ENCODE measurements at regions not wholly inside any gene's neighbourhood (a gene's known extent, or its start where the extent isn't known, plus 50 kb on each side); places are given as distances from the start of the nearest gene placed in this dataset.

DNA sequence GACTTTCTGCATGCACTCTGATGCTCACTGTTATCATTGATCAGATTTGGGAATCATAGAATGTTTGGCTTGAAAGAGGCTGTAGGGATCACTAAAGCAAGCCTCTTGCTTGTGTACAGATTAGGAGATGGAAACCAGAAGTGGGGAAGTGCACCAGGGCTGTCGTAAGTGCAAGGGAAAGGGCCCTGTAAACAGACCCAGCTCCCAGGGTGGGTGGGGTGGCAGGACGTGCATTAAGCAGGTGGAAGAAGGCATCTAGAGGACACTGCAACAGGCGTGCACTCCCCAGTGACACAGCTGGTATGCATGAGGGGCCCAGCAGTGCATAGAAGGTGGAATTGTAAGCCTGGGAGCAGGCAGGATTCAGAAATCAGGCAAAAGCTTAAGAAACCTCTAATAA, 58.0 kb upstream of the SLC7A14 start:
- no peak for DNase-seq

GRCh38 chr3:170642882-170643601, 57.2 kb upstream of the SLC7A14 start:
- no peak for DNase-seq

DNA sequence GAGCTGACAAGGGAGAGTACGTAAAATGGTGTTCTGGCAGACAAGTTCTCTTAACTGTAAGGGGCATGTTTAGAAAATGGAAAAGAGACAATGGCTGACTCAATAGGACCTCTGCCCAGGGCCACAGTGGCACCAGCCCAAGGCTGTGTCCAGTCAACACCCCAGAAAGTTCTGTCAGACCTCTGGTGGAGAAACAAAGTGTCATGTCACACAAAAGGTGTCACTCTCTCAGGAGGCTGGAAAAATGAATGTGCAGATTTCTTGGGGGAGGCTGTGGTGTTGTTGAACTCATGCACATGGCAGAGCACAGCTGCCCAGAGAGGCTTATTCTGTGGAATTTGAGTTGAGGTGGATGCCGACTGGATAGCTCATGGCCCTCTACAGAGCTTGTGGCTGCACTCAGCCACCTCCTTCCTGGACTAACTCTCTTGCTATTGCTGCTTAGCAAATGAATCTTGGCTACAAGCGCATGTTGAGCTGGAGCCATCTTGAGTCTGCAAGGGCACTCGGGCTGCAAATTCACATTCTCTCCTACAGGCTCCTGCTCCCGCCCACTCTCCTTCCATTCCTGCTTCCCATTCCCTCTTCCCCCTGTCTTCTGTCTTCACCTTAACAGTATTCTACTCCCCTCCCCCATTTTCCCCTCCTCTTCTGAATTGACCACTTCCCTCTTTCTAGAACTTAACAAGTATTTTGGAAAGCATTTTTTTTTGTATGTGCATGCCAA, 55.8 kb upstream of the SLC7A14 start:
- no peak for DNase-seq

DNA sequence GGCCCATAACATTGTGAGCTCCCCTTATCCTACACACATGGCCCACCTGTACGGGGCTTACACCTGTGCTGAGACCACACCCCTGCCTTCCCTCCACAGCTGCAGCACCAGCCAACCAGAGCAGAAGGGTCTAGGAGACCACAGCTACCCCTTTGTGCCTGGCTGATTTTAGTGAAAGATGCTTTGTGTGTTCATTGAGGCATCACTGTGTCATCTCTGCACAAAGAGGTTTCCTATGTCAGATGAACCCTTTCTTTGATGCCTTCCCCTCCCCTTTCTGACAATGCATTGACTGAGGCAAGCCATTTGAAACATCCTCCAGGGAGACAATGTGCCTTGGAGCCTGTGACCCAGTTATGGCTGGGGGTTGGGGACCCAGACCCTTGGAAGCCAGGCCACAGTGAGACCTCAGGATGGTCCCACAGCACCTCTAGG, 54.9 kb upstream of the SLC7A14 start:
- no peak for DNase-seq

GRCh38 chr3:170638988-170639387, 53.1 kb upstream of the SLC7A14 start:
- DNase-seq = no peak

DNA sequence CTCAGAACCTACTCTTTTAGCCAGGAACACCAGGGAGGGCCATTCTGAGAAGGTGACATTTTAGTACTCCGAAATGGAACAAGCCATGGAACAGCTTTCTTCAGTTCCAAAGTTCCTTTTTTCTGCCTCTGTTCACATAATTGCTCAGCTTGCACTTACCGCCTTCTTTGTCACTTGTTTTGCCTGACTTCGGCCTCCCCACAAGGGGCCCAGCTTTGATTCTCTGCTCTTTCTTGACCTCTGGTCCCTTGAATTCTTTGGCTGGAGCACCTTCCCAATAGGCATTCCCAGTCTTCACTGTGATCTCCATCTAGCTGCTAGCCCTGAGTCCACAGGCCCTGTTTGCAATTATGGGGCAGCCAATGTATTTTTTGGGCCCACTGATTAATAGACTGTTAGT, 51.4 kb upstream of the SLC7A14 start:
- DNase-seq = no peak

GRCh38 chr3:170636400-170636973, 50.6 kb upstream of the SLC7A14 start:
- DNase-seq = no peak
